HEK293 (cell line): ENCODE measurements at regions not wholly inside any gene's neighbourhood (a gene's known extent, or its start where the extent isn't known, plus 50 kb on each side); places are given as distances from the start of the nearest gene placed in this dataset.

Experiments used
- CTCF ChIP-seq: fragments of 450-650 bp; formaldehyde crosslinking; IDR thresholded peaks from 2 replicates; pipeline ENCODE4 v1.5.1; 2016; ENCODE audit warnings: missing biosample characterization, missing genetic modification characterization
- REPIN1 ChIP-seq: fragments of 450-650 bp; formaldehyde crosslinking; IDR thresholded peaks from 2 replicates; pipeline ENCODE4 v1.5.1; 2017; ENCODE audit warnings: missing biosample characterization, missing genetic modification characterization, low read depth
- REST ChIP-seq: fragments of 450-650 bp; formaldehyde crosslinking; IDR thresholded peaks from 2 replicates; pipeline ENCODE4 v1.5.1; 2016; ENCODE audit warnings: missing biosample characterization, missing genetic modification characterization
- TCF7L2 ChIP-seq: IDR thresholded peaks from 2 replicates; pipeline ENCODE4 v1.6.1; 2011; ENCODE audit warnings: low read depth, mild to moderate bottlenecking, inconsistent platforms, low read length, moderate library complexity, borderline replicate concordance
- ZNF239 ChIP-seq: fragments of 450-650 bp; formaldehyde crosslinking; IDR thresholded peaks from 2 replicates; pipeline ENCODE4 v1.5.1; 2016; ENCODE audit warnings: missing biosample characterization, missing genetic modification characterization
- ZNF274 ChIP-seq, 2 experiments: fragments of 200-500 bp in 1 of 2; fragments of 450-650 bp in 1 of 2; sonication (Bioruptor generic) in 1 of 2; formaldehyde crosslinking in 1 of 2; IDR thresholded peaks; 2 replicates each; pipeline versions ENCODE4 v1.5.1 to v1.6.1; 2014 to 2016; ENCODE audit warnings: borderline replicate concordance in 1 of 2, inconsistent platforms in 1 of 2, low read length in 1 of 2, missing biosample characterization in 1 of 2, missing genetic modification characterization in 1 of 2
- ZNF280D ChIP-seq: fragments of 450-650 bp; formaldehyde crosslinking; IDR thresholded peaks from 2 replicates; pipeline ENCODE4 v1.5.1; 2016; ENCODE audit warnings: missing biosample characterization, missing genetic modification characterization

GRCh38 chr4:19293080-19293479 is 958.6 kb upstream of the SLIT2 start:
- TF ChIP-seq CTCF (tag by site-specific recombination): no peak
- no peak for TF ChIP-seq TCF7L2
- no peak for TF ChIP-seq ZNF274 (IDR thresholded peaks at IDR 0.05; ENCODE audit: low read length)
- TF ChIP-seq ZNF274 (tag by site-specific recombination; IDR thresholded peaks at IDR 0.05; ENCODE audit: borderline replicate concordance): no peak
- TF ChIP-seq ZNF280D: no peak
- TF ChIP-seq REST (tag by site-specific recombination): no peak
- TF ChIP-seq ZNF239 (tag by site-specific recombination): no peak
- TF ChIP-seq REPIN1 (tag by site-specific recombination): no peak
